BE2C (cell line): ENCODE measurements at regions not wholly inside any gene's neighbourhood (a gene's known extent, or its start where the extent isn't known, plus 50 kb on each side); places are given as distances from the start of the nearest gene placed in this dataset.

Source experiments
- DNase-seq: peaks from one replicate; pipeline ENCODE4 v3.0.0-alpha.2; 2020
- H3K27me3 ChIP-seq: fragments of 250-450 bp; sonication (Bioruptor Pico); 2 replicates; pipeline ENCODE4 v1.5.1; 2020; ENCODE audit warnings: mild to moderate bottlenecking
- H3K36me3 ChIP-seq: fragments of 250-450 bp; sonication (Bioruptor Pico); 2 replicates; pipeline ENCODE4 v1.5.1; 2020; ENCODE audit warnings: mild to moderate bottlenecking
- H3K4me1 ChIP-seq: fragments of 250-450 bp; sonication (Bioruptor Pico); 2 replicates; pipeline ENCODE4 v1.5.1; 2020
- H3K4me3 ChIP-seq: 2 replicates; pipeline ENCODE4 v1.5.1; 2011; ENCODE audit warnings: low read depth, low read length
- H3K9me3 ChIP-seq: fragments of 250-450 bp; sonication (Bioruptor Pico); 2 replicates; pipeline ENCODE4 v1.5.1; 2020
- CTCF ChIP-seq: IDR thresholded peaks from 2 replicates; pipeline ENCODE4 v1.5.1; 2012; ENCODE audit warnings: mild to moderate bottlenecking, low read depth, low read length

DNA sequence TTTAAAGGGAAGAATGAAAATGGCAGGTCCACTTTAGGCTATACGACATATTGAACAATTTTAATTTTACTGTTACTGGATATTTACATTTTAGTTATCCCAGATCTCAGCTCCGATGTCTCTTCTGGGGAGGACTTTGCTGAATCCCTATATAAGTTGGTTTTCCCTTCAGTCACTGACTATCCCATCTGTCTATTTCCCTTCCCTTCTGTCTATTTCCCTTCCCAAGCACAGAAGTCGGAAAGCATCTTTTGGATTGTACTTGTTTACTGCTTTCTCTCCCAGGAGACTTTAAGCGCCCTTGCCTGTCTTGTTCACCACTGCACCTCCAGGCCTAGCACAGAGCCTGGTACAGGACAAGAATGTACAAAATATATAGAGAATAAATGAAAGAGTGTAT is 165.8 kb upstream of the SALL4 start:
- Histone ChIP-seq H3K4me1 (no peaks in the 10 kb centered on the region), H3K9me3 (no peaks in the 10 kb centered on the region), H3K4me3 (no peak overlapping the region), H3K27me3 (no peaks in the 10 kb centered on the region), H3K36me3 (no peaks in the 10 kb centered on the region)
- no peak for TF ChIP-seq CTCF
- no peak for DNase-seq

DNA sequence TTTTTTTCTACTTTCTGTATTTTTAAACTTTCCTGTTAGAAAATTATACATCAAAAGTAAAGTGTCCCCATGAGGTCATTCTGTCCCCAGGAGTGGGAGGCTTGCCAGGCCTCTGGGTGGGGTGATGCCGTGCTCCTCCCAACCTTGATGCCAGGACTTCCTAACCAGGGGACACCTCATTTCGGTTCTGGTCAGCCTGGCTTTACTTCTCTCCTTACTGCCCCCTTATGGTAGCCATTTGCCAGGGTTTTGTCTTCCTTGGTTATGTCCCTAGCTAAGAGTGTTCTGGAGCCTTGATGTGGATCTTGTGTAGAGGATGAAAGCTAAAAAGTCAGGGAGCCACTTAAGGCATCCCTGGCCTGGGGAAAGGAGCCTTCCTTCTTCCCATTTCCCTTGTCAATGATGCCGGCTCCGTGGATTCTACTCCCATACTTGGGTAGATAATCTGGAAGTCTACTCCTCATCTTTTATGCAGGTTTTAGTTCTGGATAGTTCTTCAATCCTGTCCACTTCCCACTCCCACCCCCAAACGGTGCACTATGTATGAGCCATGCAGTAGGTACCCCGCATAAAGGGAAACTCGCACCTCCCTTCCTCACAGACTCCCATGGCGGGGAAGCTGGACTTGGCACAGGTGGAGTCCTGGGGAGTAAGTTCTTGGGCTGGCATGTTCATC is 164.1 kb upstream of the SALL4 start:
- Histone ChIP-seq H3K4me3 (no peak overlapping the region), H3K27me3 (no peaks in the 10 kb centered on the region), H3K36me3 (no peaks in the 10 kb centered on the region), H3K4me1 (no peaks in the 10 kb centered on the region), H3K9me3 (no peaks in the 10 kb centered on the region)
- TF ChIP-seq CTCF, result peak; percentile 87
- peak; percentile 61 for DNase-seq

- no peak for TF ChIP-seq CTCF
- no peak overlapping the region for H3K4me3 ChIP-seq
- DNase-seq, result no peak
- H3K4me1 ChIP-seq, result peaks cover 3% of the 10 kb centered on the region; the same call in 1 of the 2 replicates
- H3K27me3 ChIP-seq, result no peaks in the 10 kb centered on the region
- H3K9me3 ChIP-seq, result no peaks in the 10 kb centered on the region
- no peaks in the 10 kb centered on the region for H3K36me3 ChIP-seq
Measured at GRCh38 chr20:51961964-51962761, 159.8 kb upstream of the SALL4 start.

GRCh38 chr20:51960047-51960675 is 157.8 kb upstream of the SALL4 start:
- no peak overlapping the region for H3K4me3 ChIP-seq
- peaks cover 3% of the 10 kb centered on the region; the same call in 1 of the 2 replicates for H3K4me1 ChIP-seq
- no peak for TF ChIP-seq CTCF
- H3K9me3 ChIP-seq, result no peaks in the 10 kb centered on the region
- DNase-seq, result no peak
- H3K27me3 ChIP-seq, result no peaks in the 10 kb centered on the region
- no peaks in the 10 kb centered on the region for H3K36me3 ChIP-seq

- no peak for TF ChIP-seq CTCF
- no peak for DNase-seq
- H3K4me3 ChIP-seq, result no peak overlapping the region
Measured at GRCh38 chr20:51959066-51959542, 156.8 kb upstream of the SALL4 start.

More at GRCh38 chr20:51959066-51959542, 156.8 kb upstream of the SALL4 start:
- no peaks in the 10 kb centered on the region for H3K36me3 ChIP-seq
- H3K4me1 ChIP-seq, result peaks cover 3% of the 10 kb centered on the region; the same call in 1 of the 2 replicates
- no peaks in the 10 kb centered on the region for H3K9me3 ChIP-seq
- no peaks in the 10 kb centered on the region for H3K27me3 ChIP-seq
